ENCODE measurements at regions not wholly inside any gene's neighbourhood (a gene's known extent, or its start where the extent isn't known, plus 50 kb on each side); places are given as distances from the start of the nearest gene placed in this dataset.
"Not testable (repeated sequence)": the region's sequence is repeated elsewhere in the genome, so short reads cannot be mapped to it uniquely, and the experiment has no call there.

DNA sequence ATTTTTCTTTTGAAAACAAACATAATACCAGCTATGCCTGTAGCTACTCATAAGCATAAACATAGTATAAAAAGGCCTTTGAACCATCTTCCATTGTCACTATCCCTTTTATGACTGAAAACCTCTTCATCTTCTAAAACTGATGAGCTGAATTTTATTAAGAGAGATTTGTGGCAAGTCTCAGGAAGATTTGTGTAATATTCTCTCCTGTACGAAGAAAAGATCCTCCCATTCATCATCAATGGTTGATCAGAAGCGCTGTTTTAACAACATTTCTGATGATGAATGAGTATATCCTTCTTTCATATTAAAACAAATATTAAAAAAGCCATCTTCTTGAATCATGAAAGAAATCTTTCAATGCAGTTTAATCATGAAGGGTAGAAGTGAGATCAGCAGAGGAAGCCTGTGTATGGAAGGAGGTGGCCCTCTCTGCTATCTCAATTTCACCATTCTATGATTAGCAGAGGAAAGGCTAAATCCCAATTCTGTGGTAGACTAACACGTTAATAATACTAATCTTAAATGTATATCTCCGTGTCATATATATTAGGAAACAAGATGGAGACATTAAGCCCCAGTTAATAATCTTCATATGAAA, 430.2 kb downstream of the FRK start:
- no peak for DNase-seq (ENCODE audit: low read depth)

DNA sequence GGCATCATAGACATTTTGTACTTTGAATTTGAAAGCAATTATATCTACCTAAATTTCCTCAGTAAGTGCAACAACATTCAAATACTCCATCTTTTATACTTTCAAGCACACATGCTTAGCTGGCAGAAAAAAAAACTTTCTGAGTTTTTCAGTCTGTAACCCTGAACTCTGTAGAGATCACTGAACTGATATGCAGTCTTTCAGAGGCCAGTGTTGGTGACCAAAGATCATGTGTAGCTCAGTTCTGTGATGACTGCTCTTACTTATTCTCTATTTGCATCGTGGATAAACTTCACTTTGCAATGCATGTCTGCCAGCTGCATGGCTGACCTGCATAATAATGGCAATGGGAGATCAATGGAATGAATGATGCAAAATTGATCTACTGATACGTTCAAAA, 431.3 kb downstream of the FRK start:
- no peak for DNase-seq (ENCODE audit: low read depth)

DNA sequence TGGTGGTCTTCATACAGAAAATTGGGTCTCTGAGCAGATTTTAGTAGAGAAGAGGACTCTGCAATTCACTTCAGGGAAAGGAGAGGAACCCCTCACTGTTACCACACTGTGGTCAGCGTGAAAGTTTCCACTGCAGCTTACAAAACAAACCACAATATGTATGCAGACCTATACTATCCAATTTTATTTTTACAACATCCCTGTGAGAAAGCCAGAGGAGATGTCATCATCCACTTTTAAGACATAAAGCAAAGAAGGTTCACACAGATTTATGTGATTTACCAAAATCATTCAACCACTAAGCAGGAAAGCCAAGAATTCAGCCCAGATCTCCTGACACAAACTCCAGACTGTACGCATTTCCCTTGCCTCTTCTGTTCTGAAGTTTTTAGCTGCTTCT, 442.4 kb downstream of the FRK start:
- DNase-seq (ENCODE audit: low read depth) = peak; percentile 31

DNA sequence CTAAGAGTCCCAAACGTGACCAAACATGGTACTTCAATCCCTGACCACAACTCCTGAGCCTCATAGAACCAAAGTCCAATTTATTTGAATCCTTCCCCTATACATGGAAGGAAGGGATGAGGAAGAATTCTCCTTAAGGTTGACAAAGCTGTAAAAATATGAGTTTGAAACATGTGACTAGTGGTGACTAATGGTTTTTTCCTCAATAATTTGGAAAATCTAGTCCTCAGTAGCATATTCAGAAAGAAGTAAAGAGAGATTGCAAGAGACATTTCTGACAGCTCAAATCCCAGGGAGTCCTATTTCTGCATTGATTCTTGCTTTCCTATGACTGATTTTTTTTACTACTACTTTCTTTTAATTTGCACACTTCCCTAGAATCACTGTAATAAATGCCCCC, 443.7 kb downstream of the FRK start:
- DNase-seq (ENCODE audit: low read depth) = peak; percentile 19

DNA sequence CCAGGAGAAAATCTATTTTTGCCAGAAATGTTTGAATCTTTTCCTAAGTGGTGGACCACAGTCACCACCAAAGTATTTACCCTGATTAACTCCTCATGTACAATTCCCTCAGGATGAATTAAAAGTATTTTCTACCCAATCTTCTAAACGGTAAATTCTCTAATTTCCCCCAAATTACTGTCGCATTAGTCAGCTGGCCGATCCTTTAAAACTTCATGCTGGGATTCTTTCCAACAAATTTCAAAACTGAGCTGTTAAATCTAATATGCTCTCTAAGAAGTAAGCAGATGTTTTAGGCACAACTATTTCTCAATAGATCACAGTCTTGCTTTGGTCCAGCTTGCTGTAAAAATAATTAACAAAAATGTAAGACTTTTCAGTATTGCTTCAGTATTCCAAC, 447.2 kb downstream of the FRK start:
- peak; percentile 98 for DNase-seq (ENCODE audit: low read depth)

DNA sequence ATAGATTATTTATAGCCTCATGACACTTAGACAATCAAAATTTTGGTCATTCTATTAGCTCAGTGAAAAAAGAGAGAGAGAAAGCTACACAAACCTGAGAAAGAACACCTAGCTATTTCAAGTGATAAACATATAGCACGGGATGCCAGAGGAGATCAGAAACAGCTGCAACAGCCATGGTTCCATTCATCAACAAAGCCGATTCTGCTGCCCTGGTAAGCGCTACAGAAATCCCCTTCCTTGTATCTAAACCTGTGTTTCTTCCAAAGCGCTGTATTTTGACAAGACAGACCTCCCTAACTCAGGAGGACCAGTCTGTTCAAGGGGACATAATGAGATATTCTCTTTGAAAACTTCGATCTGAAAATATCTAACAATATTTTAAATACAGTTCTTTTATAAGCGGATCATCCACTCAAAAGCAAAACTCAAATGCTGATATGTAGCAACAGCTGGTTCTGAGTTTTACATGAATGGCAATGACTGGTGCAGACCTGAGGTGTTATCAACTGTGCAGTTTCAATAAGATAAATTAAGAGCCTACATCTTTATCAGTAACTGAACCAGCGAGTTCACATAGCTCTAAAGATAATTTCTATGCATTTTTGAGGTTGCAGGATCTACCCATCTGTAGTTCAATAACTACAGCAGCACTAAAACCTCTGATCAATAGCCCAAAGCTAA, 447.8 kb downstream of the FRK start:
- DNase-seq (ENCODE audit: low read depth) = no peak

DNA sequence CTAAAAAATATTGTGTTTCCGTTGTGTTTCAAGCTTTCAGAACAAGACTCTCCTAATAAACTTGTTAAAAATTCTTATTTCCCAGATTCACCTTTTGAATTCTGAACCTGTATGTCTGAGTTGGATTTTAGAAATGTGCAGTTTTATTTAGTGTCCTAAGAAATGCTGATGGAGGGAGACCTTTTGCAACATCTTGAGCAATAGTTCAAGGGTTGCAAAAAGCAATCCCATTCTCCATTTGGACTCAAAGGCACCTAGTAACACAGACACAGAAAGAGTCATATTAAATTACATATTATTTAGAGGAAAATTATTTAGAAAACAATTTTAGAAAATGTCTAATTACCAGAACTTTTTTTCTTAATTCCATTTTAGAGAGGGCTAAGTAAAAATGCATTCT, 448.5 kb downstream of the FRK start:
- no peak for DNase-seq (ENCODE audit: low read depth)

DNA sequence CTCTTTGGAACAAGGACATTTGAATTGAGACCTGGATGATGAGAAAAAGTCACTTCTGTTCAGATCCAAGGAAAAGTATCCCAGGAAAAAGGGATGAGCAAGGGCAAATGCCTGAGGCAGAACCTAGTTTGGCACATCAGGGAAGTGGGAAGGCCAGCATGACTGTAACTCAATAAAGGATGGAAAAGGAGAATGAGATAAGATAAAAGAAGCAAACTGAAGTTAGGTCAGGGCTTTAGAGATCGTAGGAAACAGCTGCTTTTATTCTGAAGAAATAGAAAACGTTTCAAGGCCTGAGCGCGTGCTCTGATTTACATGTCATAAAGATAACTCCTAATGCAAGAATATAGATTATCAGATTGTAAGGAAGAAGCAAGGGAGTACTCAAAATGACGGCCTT, 450.0 kb downstream of the FRK start:
- DNase-seq (ENCODE audit: low read depth) = peak; percentile 8

DNA sequence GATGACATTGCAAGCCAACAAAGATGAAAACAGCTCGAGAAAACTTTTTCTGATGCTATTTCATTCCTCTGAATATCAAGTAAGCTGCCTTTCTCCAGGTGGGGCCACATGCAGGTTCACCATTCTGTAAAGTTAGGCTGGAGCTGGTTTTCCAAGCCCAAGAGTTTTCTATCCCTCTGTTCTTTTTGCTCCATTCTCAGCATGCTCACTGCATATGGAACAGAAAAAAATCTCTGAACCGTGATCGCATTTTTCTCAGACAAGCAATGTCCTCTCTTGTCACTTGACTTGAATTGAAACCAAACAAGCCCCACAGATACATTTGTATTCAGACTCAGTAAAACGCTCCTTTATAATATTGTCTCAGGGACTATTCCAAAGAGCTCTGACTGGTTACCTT, 451.6 kb downstream of the FRK start:
- no peak for DNase-seq (ENCODE audit: low read depth)

DNA sequence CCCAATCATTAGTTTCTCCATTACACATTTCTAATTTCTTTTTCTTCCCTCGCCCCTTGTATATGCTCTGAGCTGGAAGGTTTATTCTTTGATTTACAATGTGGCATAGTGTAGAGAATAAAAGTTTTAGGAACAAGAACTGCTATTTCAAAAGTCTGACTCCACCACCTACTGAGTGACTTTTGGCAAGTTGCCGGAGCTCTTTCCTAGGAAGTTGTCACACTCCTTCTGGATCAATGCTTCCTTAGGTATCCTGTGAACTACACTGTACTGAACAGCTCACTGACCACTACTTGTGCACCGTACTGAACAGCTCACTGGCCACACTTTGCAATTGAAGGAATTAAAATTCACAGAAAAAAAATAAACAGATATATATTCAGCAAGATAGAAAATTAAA, 458.2 kb downstream of the FRK start:
- DNase-seq (ENCODE audit: low read depth) = no peak

DNA sequence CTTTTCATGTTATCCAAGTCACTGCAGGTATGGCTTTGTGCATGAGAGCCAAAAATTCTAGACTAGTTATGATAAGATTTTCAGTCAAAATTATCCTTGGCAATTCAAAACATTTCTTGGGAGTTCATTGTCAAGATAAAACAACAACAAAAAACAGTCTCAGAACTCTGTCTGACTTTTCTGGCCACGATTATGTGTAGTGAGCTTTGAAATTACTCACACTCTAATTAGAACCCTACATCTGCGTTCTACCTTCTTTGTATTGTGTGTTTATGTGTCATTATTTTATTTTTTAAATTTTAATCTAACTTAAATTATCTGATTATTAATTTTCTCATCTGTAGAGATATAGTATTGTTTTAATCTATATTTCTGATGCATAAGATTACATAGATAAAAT, 459.2 kb downstream of the FRK start:
- DNase-seq (ENCODE audit: low read depth) = no peak

DNA sequence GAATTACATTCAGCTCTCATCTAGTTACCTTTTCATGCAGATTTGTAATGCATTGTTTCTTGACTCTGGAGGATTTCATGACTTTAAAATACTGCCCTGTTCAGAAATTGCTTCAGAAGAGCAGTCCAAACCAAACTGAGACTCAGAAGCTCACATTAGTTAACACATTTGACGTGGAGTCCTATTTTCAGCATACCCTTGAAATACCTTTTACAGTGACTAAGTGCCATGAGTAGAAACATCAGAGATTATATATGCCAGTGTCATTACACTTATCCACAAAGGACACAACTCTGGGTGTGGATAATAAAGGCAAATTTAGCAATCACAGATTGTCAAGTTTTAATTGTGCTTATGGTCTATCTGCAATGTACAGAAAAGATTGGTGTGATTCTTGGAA, 459.6 kb downstream of the FRK start:
- DNase-seq (ENCODE audit: low read depth) = no peak

DNA sequence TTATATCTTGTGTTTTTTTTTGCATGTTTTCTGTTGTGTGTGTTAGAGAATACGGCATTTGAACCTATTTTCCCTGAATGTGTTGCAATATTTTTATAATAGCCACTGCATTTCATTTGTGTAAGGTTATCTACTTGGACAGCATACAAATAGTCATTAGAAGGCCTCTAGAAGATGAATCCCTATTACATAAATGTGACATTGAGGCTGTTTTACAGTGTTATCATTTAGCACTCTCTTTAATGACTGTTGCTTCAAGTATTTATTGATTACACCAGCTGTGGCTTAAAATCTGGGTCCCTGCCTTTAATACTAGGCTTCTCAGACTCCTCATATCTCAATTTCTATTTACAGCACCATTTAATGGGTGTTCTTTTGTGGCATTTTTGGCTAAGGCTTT, 465.8 kb downstream of the FRK start:
- no peak for DNase-seq (ENCODE audit: low read depth)

DNA sequence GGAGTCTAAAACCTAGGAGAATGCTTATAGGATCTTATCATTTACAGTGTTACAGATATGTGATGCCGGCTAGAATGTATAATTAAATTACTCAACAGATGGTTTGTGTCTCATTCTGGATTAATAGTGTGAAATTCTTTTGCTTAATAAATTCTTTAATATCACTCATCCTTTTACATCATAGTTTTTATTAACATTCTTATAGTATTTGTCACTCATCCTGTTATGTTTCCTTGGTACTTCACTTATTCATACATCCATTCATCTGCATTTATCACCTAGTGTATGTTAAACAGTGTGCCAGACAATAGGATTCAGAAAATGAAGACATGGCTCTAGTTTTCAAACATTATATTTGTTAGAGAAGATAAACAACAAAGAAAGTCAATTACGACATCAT, 468.7 kb downstream of the FRK start:
- peak; percentile 47 for DNase-seq (ENCODE audit: low read depth)

DNA sequence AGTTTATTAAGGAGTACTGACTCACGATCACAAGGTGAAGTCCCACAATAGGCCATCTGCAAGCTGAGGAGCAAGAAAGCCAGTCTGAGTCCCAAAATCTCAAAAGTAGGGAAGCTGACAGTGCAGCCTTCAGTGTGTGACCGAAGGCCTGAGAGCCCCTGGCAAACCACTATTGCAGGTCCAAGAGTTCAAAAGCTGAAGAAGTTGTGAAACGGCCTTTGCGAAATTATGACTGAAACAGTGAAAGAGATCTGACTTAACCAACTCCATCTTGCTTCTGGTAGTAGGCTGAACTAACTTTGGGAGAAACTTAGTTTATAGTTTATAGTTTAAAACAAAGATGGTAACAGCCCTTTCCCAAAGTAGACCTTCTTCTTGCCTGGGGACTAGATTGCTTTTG, 471.6 kb downstream of the FRK start:
- DNase-seq (ENCODE audit: low read depth) = not testable (repeated sequence)

DNA sequence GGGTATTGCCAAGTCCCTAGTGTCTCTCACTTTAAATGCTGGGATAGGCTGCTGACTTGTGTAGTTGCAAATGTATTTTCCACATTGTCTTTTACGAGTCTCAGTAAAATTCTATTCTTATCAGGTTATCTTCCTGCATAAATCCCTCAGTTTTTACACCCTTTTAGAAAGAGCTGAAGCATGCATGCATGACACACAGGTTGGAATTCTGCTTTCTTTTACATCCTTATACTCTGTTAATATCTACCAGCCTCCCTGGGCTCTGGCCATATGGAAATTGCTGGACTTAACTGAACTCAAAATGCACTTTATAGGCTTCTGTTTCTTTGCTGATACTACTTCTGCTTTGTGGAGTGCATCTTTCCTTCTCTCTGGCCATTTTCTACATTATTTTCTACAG, 477.4 kb downstream of the FRK start:
- peak; percentile 42 for DNase-seq (ENCODE audit: low read depth)

DNA sequence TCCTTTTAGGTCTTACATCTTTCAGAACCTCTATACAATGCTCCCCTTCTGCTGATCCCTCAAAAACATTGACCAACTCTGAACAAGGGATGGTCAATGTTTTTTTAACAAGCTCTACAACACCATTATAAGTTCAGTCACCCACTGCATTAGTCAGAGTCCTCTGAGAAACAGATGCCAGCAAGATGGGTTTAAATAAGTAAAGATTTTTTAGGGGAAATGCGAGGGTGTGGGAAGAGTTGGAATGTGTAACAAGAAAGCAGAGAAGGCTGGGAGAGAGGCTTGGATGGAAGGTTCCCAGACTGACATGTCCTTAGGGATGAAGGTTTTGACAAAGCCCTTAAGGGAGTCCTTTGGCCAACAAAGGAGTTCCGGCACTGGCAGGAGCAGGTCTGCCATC, 478.3 kb downstream of the FRK start:
- DNase-seq (ENCODE audit: low read depth) = peak; percentile 59

DNA sequence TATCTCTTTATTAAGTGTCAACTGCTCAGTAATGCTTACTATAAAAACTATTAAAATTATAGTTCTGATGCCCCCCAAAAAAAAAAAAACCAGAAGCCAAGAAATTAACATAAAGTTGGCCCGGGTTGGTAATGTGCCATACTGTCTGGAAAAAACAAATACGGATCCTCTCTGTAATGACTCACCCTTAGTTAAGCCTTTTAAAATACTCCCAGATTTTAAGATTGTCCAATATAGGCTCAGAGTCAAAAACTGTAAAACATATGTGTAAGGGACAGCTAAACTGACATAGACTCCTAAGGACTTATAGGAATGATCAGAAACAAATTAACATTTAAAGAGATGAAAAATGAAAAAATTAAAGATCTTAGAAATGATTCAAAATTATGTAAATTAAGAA, 481.1 kb downstream of the FRK start:
- not testable (repeated sequence) for DNase-seq (ENCODE audit: low read depth)

DNA sequence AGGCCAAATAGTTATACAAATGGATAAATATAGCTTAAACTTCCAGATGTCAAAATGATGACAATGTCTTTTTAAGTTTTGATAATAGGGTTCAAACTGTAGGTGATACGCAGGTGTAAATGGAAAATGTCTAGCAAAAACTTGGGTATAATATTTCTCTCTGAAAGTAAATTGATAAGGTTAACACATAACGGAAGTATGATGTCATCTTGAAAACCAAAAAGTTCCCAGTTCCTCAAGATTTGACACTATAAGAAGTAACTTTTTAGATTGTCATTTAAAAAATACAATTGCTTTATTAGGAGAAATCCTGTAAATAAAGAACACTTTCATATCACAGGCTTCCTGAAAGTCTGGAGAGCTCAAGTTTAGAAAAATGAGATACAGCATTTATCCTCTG, 483.4 kb downstream of the FRK start:
- DNase-seq (ENCODE audit: low read depth) = no peak

DNA sequence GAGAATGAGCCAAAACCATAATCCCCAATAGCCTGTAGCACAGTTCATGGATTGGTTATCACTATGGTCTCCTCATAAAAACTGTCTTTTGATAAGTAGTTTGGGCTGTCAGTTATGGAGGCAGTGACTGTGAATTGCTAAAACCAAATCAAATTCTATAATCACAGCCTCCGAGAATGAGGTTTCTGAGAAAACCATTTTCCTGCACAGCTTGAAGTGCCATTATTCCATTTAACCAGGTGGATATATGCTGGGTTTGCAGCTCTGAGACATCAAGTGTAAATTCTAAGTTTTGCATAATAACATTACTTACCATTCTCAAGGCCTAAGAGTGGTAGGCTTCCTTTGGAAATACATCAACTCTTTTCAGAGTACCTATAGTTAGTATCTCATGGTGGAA, 485.4 kb downstream of the FRK start:
- DNase-seq (ENCODE audit: low read depth) = no peak

DNA sequence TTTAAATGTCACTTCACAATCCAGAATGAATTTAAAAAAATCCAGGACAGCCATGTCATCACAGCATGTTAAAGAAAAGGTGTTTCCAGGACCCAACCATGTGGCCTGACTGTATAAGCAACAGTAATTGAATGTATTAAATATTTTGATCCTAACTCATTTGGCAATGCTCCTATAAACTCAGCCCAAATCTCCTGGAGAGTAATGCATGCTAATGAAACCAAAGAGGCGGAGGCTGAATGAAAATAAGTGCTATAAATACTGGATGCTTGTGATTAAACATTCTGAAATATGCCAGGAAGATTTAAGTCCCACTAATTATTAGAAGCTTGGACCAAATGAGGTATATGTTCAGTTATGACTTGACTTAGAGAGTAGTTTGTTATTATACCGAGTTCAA, 486.8 kb downstream of the FRK start:
- peak; percentile 45 for DNase-seq (ENCODE audit: low read depth)

DNA sequence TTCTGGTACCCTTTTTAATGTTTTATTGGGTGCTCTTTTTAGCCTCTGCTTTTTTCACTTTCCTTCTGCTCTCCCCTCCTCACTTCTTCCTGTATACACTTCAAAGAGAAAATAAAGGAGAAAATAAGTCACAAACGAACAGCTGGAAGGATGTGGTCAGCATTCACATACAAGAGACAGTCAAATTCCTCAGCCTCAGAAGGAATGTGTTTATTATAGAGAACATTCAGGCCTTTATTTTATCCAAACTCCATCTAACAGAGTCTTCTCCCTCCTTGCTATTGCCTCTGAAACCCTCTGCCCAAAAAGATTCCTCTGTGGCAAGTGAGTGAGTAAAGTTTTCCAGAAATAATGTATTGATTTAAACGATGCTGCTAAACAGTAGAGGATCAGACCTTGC, 490.4 kb downstream of the FRK start:
- DNase-seq (ENCODE audit: low read depth) = peak; percentile 58

DNA sequence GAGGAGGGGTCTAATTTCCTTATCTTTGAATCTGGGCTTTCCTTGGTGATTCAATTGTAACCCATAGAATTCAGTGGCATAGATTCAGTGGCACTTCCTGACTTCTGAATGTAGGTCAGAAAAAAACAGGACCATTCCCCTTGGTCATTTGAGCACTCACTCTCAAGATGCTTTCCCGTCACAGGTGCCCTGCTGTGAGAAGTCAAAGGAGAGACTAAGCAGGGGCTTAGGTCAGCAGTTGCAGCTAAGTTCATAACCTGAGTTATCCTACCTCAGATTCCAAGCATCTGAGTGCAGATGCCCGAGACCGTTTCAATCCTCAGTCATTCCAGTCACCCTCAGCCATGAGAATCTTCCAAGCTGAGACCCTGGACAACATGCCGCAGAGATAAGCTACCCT, 506.6 kb downstream of the FRK start:
- no peak for DNase-seq (ENCODE audit: low read depth)

DNA sequence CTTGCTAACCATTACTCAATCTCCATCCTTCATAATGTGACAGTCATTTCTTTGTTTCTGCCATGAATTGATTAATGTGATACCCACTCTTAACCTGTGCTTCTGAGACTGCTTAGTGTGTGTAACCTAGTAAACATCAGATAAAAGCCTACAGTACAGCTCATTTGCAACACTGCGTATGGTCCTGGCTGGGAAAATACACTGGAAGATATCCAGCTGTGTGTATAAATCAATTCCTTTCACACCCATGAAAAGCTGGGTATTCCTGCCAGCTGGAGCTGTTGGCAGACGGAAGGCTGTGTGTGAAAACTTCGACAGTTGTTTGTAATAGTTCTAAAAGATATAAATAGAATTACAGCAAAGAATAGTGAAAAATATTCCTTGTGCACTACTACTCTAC, 509.2 kb downstream of the FRK start:
- DNase-seq (ENCODE audit: low read depth) = no peak

DNA sequence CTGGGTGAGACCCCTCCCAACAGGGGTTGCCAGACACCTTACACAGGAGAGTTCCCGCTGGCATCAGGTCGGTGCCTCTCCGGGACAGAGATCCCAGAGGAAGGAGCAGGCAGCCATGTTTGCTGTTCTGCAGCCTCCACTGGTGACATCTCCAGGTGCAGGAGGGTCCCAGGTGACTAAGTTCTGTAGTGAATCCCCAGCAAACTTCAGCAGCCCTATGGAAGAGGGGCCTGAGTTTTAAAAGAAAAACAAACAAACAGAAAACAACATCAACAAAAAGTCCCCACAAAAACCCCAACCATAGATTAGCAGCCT, 515.1 kb downstream of the FRK start:
- DNase-seq (ENCODE audit: low read depth) = no peak

Measured in EH (cell line).